Activated naive CD4-positive, alpha-beta T cell treated with anti-CD3 and anti-CD28 coated beads for 36 hours (primary cell): ENCODE measurements at regions not wholly inside any gene's neighbourhood (a gene's known extent, or its start where the extent isn't known, plus 50 kb on each side); places are given as distances from the start of the nearest gene placed in this dataset.

Source experiments
- CTCF ChIA-PET: fragments of 350-600 bp; sonication (Branson Sonifier 250); formaldehyde crosslinking; loops from one replicate; lab custom pipeline; 2021; ENCODE audit warnings: antibody characterized with exemption; lab: Charles Lee
- DNase-seq: peaks from one replicate; pipeline ENCODE4 v3.0.0-alpha.2; 2020
- H3K27ac Mint-ChIP-seq: one replicate; pipeline ENCODE4 v1.8.0; 2021; ENCODE audit warnings: mild to moderate bottlenecking, mixed read lengths
- H3K27me3 Mint-ChIP-seq: one replicate; pipeline ENCODE4 v1.8.0; 2021; ENCODE audit warnings: low read depth, mixed read lengths
- H3K36me3 Mint-ChIP-seq: one replicate; pipeline ENCODE4 v1.8.0; 2021; ENCODE audit warnings: low read depth, mixed read lengths
- H3K4me1 Mint-ChIP-seq: one replicate; pipeline ENCODE4 v1.8.0; 2021; ENCODE audit warnings: low read depth, mixed read lengths
- H3K4me3 Mint-ChIP-seq: one replicate; pipeline ENCODE4 v1.8.0; 2021; ENCODE audit warnings: mild to moderate bottlenecking, moderate library complexity, mixed read lengths
- H3K9me3 Mint-ChIP-seq: one replicate; pipeline ENCODE4 v1.8.0; 2021; ENCODE audit warnings: mixed read lengths
- intact Hi-C: fragments of 100-400 bp; cut with micrococcal nuclease; formaldehyde crosslinking; loops from one replicate; pipeline ENCODE4 v1.15.1; 2023

- no peaks in the 10 kb centered on the region for H3K27me3 Mint-ChIP-seq
- H3K27ac Mint-ChIP-seq = peak overlapping the region; percentile 72
- peak overlapping the region; percentile 30 for H3K4me3 Mint-ChIP-seq
Measured at GRCh38 chr4:121221608-121222007, 57.5 kb upstream of the TNIP3 start.

DNA sequence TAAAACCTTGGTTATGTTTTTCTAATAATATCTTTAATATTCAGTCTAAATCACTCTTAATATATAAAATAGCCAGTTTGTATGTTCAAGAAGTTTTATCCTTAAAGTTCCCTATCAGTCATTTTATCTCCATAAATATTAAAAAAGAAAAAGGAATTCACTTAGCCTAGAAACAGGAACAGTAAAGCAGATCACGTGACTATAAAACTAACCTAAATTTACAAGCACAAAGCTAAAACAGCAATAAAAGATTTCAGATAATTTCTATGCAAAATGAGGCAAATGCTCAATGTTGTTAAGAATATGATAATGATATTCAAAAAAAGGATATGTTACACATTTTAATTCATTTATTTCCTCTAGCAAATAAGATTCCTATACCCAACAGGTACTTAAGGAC is 57.1 kb upstream of the TNIP3 start:
- Mint-ChIP-seq H3K27ac (no peak overlapping the region), H3K36me3 (no peaks in the 10 kb centered on the region), H3K4me1 (peaks cover 44% of the 10 kb centered on the region), H3K27me3 (no peaks in the 10 kb centered on the region), H3K9me3 (no peaks in the 10 kb centered on the region), H3K4me3 (peak overlapping the region; percentile 30)
- CTCF ChIA-PET = interaction anchor here (1.1 to 6.3 kb wide), 5 partner anchors 22 to 86 kb away, joined by 5 to 24 read pairs (median 6); no protein-coding TSS in a partner anchor
- intact Hi-C loops = loop anchor here (10.0 kb wide), 1 partner anchor 584 kb away; the partner anchor contains the start of gene EXOSC9
- DNase-seq = no peak

More at GRCh38 chr4:121221608-121222007, 57.5 kb upstream of the TNIP3 start:
- CTCF ChIA-PET = interaction anchor here (1.0 to 6.3 kb wide), 5 partner anchors 21 to 86 kb away, joined by 3 to 24 read pairs (median 6); no protein-coding TSS in a partner anchor
- no peaks in the 10 kb centered on the region for H3K9me3 Mint-ChIP-seq
- intact Hi-C loops = loop anchor here (10.0 kb wide), 1 partner anchor 583 kb away; the partner anchor contains the start of gene EXOSC9
- peaks cover 44% of the 10 kb centered on the region for H3K4me1 Mint-ChIP-seq
- no peaks in the 10 kb centered on the region for H3K36me3 Mint-ChIP-seq
- DNase-seq = no peak

- no peak for DNase-seq
- H3K36me3 Mint-ChIP-seq = no peaks in the 10 kb centered on the region
- intact Hi-C loops = loop anchor here (10.0 kb wide), 1 partner anchor 584 kb away; the partner anchor contains the start of gene EXOSC9
- H3K27me3 Mint-ChIP-seq = no peaks in the 10 kb centered on the region
- peak overlapping the region; percentile 55 for H3K27ac Mint-ChIP-seq
- peaks cover 40% of the 10 kb centered on the region for H3K4me1 Mint-ChIP-seq
- CTCF ChIA-PET = interaction anchor here (0.9 to 6.3 kb wide), 5 partner anchors 21 to 87 kb away, joined by 3 to 24 read pairs (median 5); no protein-coding TSS in a partner anchor
- H3K9me3 Mint-ChIP-seq = no peaks in the 10 kb centered on the region
- H3K4me3 Mint-ChIP-seq = peak overlapping the region; percentile 1
Measured at GRCh38 chr4:121220698-121221097, 56.6 kb upstream of the TNIP3 start.

- DNase-seq = no peak
- H3K4me3 Mint-ChIP-seq = no peak overlapping the region
- no peaks in the 10 kb centered on the region for H3K9me3 Mint-ChIP-seq
- H3K27me3 Mint-ChIP-seq = no peaks in the 10 kb centered on the region
- H3K4me1 Mint-ChIP-seq = peaks cover 37% of the 10 kb centered on the region
- intact Hi-C loops = no loop called here
- CTCF ChIA-PET = interaction anchor here (1.1 to 6.3 kb wide), 5 partner anchors 9 to 88 kb away, joined by 3 to 24 read pairs (median 4); no protein-coding TSS in a partner anchor
- H3K36me3 Mint-ChIP-seq = no peaks in the 10 kb centered on the region
- no peak overlapping the region for H3K27ac Mint-ChIP-seq
Measured at GRCh38 chr4:121219227-121219626, 55.1 kb upstream of the TNIP3 start.

DNA sequence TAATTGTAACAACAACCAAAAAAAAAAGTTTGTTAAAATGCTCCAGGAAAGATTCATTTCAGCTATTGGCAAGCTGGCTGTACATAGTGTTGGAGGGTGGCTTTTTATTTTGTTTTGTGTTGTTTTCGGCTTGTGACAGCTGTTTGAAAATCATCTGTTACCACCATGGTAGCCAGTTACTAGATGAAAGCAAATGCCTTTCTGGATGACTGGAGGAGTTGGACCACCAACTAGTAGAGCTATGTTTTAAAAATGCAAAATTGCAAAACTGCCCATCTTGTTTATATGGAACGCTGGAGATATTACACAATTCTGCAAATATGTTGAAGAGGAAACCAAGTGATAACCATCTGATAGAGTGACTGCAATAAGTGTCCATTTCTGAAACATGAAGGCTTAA is 53.2 kb upstream of the TNIP3 start:
- peaks cover 35% of the 10 kb centered on the region for H3K4me1 Mint-ChIP-seq
- no peaks in the 10 kb centered on the region for H3K36me3 Mint-ChIP-seq
- H3K27ac Mint-ChIP-seq = no peak overlapping the region
- H3K4me3 Mint-ChIP-seq = no peak overlapping the region
- CTCF ChIA-PET = interaction anchor here (0.5 kb wide), 1 partner anchor 843 kb away, joined by 6 read pairs; no protein-coding TSS in a partner anchor
- no peaks in the 10 kb centered on the region for H3K9me3 Mint-ChIP-seq
- intact Hi-C loops = no loop called here
- no peaks in the 10 kb centered on the region for H3K27me3 Mint-ChIP-seq
- no peak for DNase-seq

DNA sequence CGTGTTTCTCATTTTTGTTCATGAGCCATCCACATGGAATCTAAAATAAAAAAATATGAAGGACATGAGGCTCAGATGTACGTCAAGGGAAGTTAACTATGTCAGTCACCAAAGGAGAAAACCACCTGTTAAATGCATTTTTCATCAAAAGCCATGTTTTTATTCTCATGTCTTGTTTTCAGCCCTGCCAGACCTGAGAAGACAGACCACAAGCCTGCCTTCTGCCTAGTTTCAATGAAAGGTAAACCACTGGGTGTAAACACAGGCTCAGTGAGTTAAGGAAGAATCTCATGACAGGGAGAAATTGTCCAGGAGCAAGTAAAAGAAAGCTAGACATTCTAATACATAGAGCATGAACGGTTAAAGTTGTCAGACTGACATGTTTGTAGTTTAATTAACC is 52.3 kb upstream of the TNIP3 start:
- H3K4me3 Mint-ChIP-seq = no peak overlapping the region

GRCh38 chr4:121213940-121214339 is 49.8 kb upstream of the TNIP3 start:
- no peak overlapping the region for H3K4me3 Mint-ChIP-seq
- H3K4me1 Mint-ChIP-seq = peaks cover 22% of the 10 kb centered on the region
- no peaks in the 10 kb centered on the region for H3K27me3 Mint-ChIP-seq
- H3K36me3 Mint-ChIP-seq = no peaks in the 10 kb centered on the region
- DNase-seq = no peak
- intact Hi-C loops = loop anchor here (1.0 kb wide), 1 partner anchor 14 kb away; no protein-coding TSS in a partner anchor
- H3K9me3 Mint-ChIP-seq = no peaks in the 10 kb centered on the region
- no peak overlapping the region for H3K27ac Mint-ChIP-seq
- CTCF ChIA-PET = interaction anchor here (2.2 kb wide), 1 partner anchor 22 kb away, joined by 5 read pairs; no protein-coding TSS in a partner anchor

More for the DNA sequence above, 52.3 kb upstream of the TNIP3 start:
- H3K27ac Mint-ChIP-seq = no peak overlapping the region
- CTCF ChIA-PET = interaction anchor here (1.9 kb wide), 1 partner anchor 91 kb away, joined by 4 read pairs; no protein-coding TSS in a partner anchor
- no peak for DNase-seq
- H3K27me3 Mint-ChIP-seq = no peaks in the 10 kb centered on the region
- intact Hi-C loops = no loop called here
- H3K36me3 Mint-ChIP-seq = no peaks in the 10 kb centered on the region
- H3K9me3 Mint-ChIP-seq = no peaks in the 10 kb centered on the region
- H3K4me1 Mint-ChIP-seq = peaks cover 26% of the 10 kb centered on the region
